ENCODE measurements at regions not wholly inside any gene's neighbourhood (a gene's known extent, or its start where the extent isn't known, plus 50 kb on each side); places are given as distances from the start of the nearest gene placed in this dataset.

DNA sequence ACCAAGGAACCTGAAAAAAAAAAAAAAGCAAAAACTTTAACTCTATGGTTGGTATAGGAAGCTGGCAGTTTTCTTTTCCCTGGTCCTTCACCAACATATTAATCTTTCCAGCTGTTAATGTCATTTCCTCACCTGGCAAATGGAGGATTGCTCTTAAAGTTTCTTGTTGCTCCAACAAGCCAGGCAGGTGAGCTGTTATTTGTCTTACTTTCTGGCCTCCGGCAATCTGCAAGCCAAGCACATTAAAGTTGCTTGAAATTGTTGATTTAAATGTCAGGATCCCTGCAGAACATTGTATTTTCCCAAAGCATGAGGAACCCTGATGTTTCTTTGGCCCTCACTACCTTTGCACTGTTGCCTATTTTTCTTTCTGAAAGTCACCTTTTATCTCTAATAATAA, 664.9 kb downstream of the METTL4 start:
- Histone ChIP-seq H3K36me3 (ENCODE audit: insufficient read depth in 1 of 2, low read depth in 1 of 2) (no peaks in the 10 kb centered on the region), H3K27ac (no peak overlapping the region), H3K4me1 (no peaks in the 10 kb centered on the region), H3K9me3 (no peaks in the 10 kb centered on the region), H3K4me3 (no peak overlapping the region), H3K27me3 (ENCODE audit: insufficient read depth in 3 of 3, low read length in 2 of 3) (no peaks in the 10 kb centered on the region)
- intact Hi-C loops (cut with DNase I) = no loop called here
- no peak for TF ChIP-seq CTCF (IDR thresholded peaks at IDR 0.05)
- ATAC-seq = no peak
- 86 to 88% (median 86%) methylated on average over 1 of the region's 1 CpG for WGBS, 3 donors
- no peak for DNase-seq

DNA sequence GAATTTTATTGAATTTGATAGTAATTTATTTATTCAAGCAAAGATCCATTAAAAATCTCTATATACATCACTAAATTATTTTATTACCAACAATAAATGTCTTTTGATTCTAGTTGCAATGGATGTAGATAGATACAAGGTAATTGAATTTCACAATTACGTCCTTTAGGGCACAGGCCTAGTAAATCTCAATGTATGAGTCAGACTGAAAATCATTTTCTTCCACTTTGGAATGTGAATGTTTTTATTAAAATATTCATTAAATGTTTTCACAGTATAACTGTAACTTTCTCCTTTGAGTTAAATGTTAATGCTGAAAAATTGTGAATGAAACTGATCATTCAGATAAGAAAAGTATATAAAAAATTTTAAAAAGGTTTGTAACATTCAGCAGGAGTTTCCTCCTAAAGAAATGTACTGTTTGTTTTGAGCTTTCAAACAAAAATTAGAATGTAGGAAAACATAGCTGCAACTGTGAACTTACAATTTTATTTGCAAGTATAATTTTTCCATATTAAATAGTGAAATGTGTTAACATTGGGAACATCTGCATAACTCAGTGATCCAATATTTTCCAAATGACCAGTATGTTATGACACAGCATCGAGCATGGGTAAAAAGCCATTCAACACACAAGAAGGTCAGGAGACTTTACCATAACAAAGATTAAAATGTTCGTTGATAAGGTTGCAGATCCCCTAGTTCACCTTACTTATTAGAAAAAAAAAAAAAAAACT, 663.7 kb downstream of the METTL4 start:
- WGBS, 3 donors = 72 to 78% (median 76%) methylated on average over 3 of the region's 3 CpGs
- H3K36me3 ChIP-seq (ENCODE audit: insufficient read depth in 1 of 2, low read depth in 1 of 2) = no peaks in the 10 kb centered on the region
- no peak overlapping the region for H3K27ac ChIP-seq
- no peak overlapping the region for H3K4me3 ChIP-seq
- H3K4me1 ChIP-seq = no peaks in the 10 kb centered on the region
- DNase-seq = no peak
- no peaks in the 10 kb centered on the region for H3K27me3 ChIP-seq (ENCODE audit: insufficient read depth in 3 of 3, low read length in 2 of 3)
- no peak for TF ChIP-seq CTCF (IDR thresholded peaks at IDR 0.05)
- intact Hi-C loops (cut with DNase I) = no loop called here
- ATAC-seq = no peak
- no peaks in the 10 kb centered on the region for H3K9me3 ChIP-seq

DNA sequence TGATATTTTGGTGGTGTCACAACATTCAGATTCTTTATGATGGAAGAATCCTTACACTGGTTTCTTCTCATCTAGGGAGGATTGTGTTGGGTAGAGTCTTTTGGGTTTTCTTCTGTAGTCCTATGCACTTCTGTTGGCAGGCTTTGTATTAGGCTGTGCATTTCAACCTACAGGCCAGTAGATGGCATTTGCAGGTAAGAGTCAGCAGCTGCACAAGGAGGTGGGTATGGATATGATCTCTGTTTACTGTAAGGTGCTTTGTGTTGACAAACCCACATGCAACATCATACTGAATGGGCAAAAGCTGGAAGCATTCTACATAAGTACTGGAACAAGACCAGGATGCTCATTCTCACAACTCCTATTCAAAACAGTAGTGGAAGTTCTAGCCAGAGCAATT, 656.8 kb downstream of the METTL4 start:
- no peak for TF ChIP-seq CTCF (IDR thresholded peaks at IDR 0.05)
- peaks cover 9% of the 10 kb centered on the region for H3K9me3 ChIP-seq
- H3K27me3 ChIP-seq (ENCODE audit: insufficient read depth in 3 of 3, low read length in 2 of 3) = no peaks in the 10 kb centered on the region
- H3K36me3 ChIP-seq (ENCODE audit: insufficient read depth in 1 of 2, low read depth in 1 of 2) = no peaks in the 10 kb centered on the region
- no peak overlapping the region for H3K27ac ChIP-seq
- no peak for DNase-seq
- H3K4me1 ChIP-seq = no peaks in the 10 kb centered on the region
- no peak overlapping the region for H3K4me3 ChIP-seq
- intact Hi-C loops (cut with DNase I) = no loop called here
- ATAC-seq = no peak

DNA sequence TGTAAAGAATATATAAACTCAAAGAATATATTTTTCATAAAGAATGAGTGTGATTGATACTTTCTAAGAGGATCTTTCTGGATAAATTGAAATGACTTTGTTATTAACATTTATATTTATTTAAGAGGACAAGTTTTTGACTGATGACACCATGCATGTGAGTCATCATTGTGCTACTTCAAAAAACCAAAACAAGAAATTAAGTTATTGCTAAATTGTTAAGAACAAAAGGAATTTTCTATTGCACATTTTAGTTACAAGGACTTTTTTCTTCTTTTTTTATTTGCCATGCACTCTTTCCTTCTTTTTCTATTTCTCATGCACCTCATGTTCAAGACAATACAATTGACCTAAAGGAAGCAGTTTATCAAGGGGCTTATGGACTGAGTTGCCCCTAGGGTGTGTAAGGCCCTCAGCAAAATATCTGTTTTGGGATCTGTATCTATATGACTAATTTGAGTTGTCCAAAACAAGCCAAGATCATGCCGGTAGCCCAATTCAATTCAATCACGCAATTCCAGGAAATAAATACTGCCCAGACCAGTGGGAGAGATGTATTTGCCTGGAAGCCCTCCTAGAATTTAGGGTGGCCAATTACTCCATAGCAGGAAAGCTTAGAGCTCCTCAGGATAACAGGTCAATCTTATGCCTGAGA, 654.3 kb downstream of the METTL4 start:
- H3K4me3 ChIP-seq = no peak overlapping the region
- H3K4me1 ChIP-seq = no peaks in the 10 kb centered on the region
- TF ChIP-seq CTCF (IDR thresholded peaks at IDR 0.05) = no peak
- WGBS, 3 donors = 86 to 96% (median 92%) methylated on average over 2 of the region's 2 CpGs
- no peak for ATAC-seq
- intact Hi-C loops (cut with DNase I) = no loop called here
- H3K36me3 ChIP-seq (ENCODE audit: insufficient read depth in 1 of 2, low read depth in 1 of 2) = no peaks in the 10 kb centered on the region
- H3K27ac ChIP-seq = no peak overlapping the region
- H3K9me3 ChIP-seq = peaks cover 9% of the 10 kb centered on the region
- no peaks in the 10 kb centered on the region for H3K27me3 ChIP-seq (ENCODE audit: insufficient read depth in 3 of 3, low read length in 2 of 3)
- DNase-seq = no peak
